Putamen (tissue), 1 donor: ENCODE measurements at regions not wholly inside any gene's neighbourhood (a gene's known extent, or its start where the extent isn't known, plus 50 kb on each side); places are given as distances from the start of the nearest gene placed in this dataset.
A peak's percentile ranks its signal among the peaks of the same experiment; 100 is the strongest.

Source experiments
- DNase-seq: peaks from one replicate; pipeline ENCODE4 v3.0.0-alpha.2; 2016; ENCODE audit warnings: low spot score

- DNase-seq: no peak
Observed at GRCh38 chr4:154088741-154089140, 299.9 kb upstream of the SFRP2 start.

GRCh38 chr4:154086247-154086646 lies 297.4 kb upstream of the SFRP2 start:
- DNase-seq: no peak

- DNase-seq: no peak
Observed at GRCh38 chr4:154084864-154085263, 296.0 kb upstream of the SFRP2 start.

GRCh38 chr4:154082760-154083535 lies 294.1 kb upstream of the SFRP2 start:
- no peak for DNase-seq

GRCh38 chr4:154081391-154081790 lies 292.5 kb upstream of the SFRP2 start:
- no peak for DNase-seq

GRCh38 chr4:154078504-154079350 lies 289.8 kb upstream of the SFRP2 start:
- no peak for DNase-seq

- DNase-seq: no peak
Observed at GRCh38 chr4:154076921-154077320, 288.0 kb upstream of the SFRP2 start.

- peak; percentile 11 for DNase-seq
Observed at GRCh38 chr4:154073107-154073822, 284.4 kb upstream of the SFRP2 start.

GRCh38 chr4:154067786-154068185 lies 278.9 kb upstream of the SFRP2 start:
- no peak for DNase-seq

GRCh38 chr4:154065368-154065767 lies 276.5 kb upstream of the SFRP2 start:
- no peak for DNase-seq

- DNase-seq: no peak
Observed at GRCh38 chr4:154064244-154064643, 275.4 kb upstream of the SFRP2 start.

GRCh38 chr4:154049457-154050181 lies 260.7 kb upstream of the SFRP2 start:
- DNase-seq: no peak

GRCh38 chr4:154047733-154048132 lies 258.9 kb upstream of the SFRP2 start:
- DNase-seq: no peak

- no peak for DNase-seq
Observed at GRCh38 chr4:154044742-154045485, 256.0 kb upstream of the SFRP2 start.

- no peak for DNase-seq
Observed at GRCh38 chr4:154044108-154044531, 255.2 kb upstream of the SFRP2 start.

GRCh38 chr4:154041640-154042039 lies 252.8 kb upstream of the SFRP2 start:
- no peak for DNase-seq

GRCh38 chr4:154039435-154040343 lies 250.8 kb upstream of the SFRP2 start:
- DNase-seq: peak; percentile 27

- DNase-seq: peak; percentile 48
Observed at GRCh38 chr4:154036856-154037255, 248.0 kb upstream of the SFRP2 start.

- no peak for DNase-seq
Observed at GRCh38 chr4:154035341-154035740, 246.5 kb upstream of the SFRP2 start.

GRCh38 chr4:154033921-154034320 lies 245.0 kb upstream of the SFRP2 start:
- DNase-seq: no peak
